NCI-H82 treated with DMSO at 0.1 percent for 48 hours (cell line): ENCODE measurements at regions not wholly inside any gene's neighbourhood (a gene's known extent, or its start where the extent isn't known, plus 50 kb on each side); places are given as distances from the start of the nearest gene placed in this dataset.
"Not testable (repeated sequence)": the region's sequence is repeated elsewhere in the genome, so short reads cannot be mapped to it uniquely, and the experiment has no call there.

Experiments used
- DNase-seq: peaks from one replicate; lab custom pipeline; 2025; ENCODE audit not compliant: unreplicated experiment; lab: John Stamatoyannopoulos, UW

- DNase-seq: no peak
These were observed 109.4 kb upstream of the CCN2 start for GRCh38 chr6:132060591-132060990.

- no peak for DNase-seq
These were observed 107.8 kb upstream of the CCN2 start for GRCh38 chr6:132058975-132059374.

- DNase-seq: no peak
These were observed 103.4 kb upstream of the CCN2 start for GRCh38 chr6:132054525-132054924.

- no peak for DNase-seq
These were observed 102.3 kb upstream of the CCN2 start for GRCh38 chr6:132053511-132053910.

- DNase-seq: no peak
These were observed 100.9 kb upstream of the CCN2 start for GRCh38 chr6:132052096-132052495.

GRCh38 chr6:132045877-132046276 is 94.7 kb upstream of the CCN2 start:
- DNase-seq: no peak

GRCh38 chr6:132043148-132043547 is 92.0 kb upstream of the CCN2 start:
- DNase-seq: no peak

- DNase-seq: no peak
These were observed 90.5 kb upstream of the CCN2 start for GRCh38 chr6:132041706-132042105.

- DNase-seq: no peak
These were observed 76.9 kb upstream of the CCN2 start for GRCh38 chr6:132028029-132028428.

GRCh38 chr6:132025468-132025867 is 74.3 kb upstream of the CCN2 start:
- no peak for DNase-seq

- no peak for DNase-seq
These were observed 72.3 kb upstream of the CCN2 start for GRCh38 chr6:132023490-132023889.

- DNase-seq: no peak
These were observed 70.6 kb upstream of the CCN2 start for GRCh38 chr6:132021552-132022375.

GRCh38 chr6:132020918-132021317 is 69.7 kb upstream of the CCN2 start:
- not testable (repeated sequence) for DNase-seq

GRCh38 chr6:132020138-132020581 is 69.0 kb upstream of the CCN2 start:
- DNase-seq: no peak

- DNase-seq: no peak
These were observed 68.4 kb upstream of the CCN2 start for GRCh38 chr6:132019586-132019985.

GRCh38 chr6:132017942-132018341 is 66.8 kb upstream of the CCN2 start:
- no peak for DNase-seq

- DNase-seq: no peak
These were observed 65.2 kb upstream of the CCN2 start for GRCh38 chr6:132016396-132016795.

GRCh38 chr6:132011582-132011981 is 60.4 kb upstream of the CCN2 start:
- peak; percentile 2 for DNase-seq

- DNase-seq: no peak
These were observed 58.0 kb upstream of the CCN2 start for GRCh38 chr6:132009175-132009574.

- no peak for DNase-seq
These were observed 56.5 kb upstream of the CCN2 start for GRCh38 chr6:132007474-132008190.

- DNase-seq: no peak
These were observed 54.0 kb upstream of the CCN2 start for GRCh38 chr6:132005178-132005577.

- DNase-seq: no peak
These were observed 53.5 kb upstream of the CCN2 start for GRCh38 chr6:132004668-132005067.
